Natural killer cell treated with Interleukin-12 subunit alpha and Interleukin-12 subunit beta and Interleukin-15 and Interleukin-18, amount 100 ng/mL, for 72 hours (primary cell): ENCODE measurements at regions not wholly inside any gene's neighbourhood (a gene's known extent, or its start where the extent isn't known, plus 50 kb on each side); places are given as distances from the start of the nearest gene placed in this dataset.
"Not testable (repeated sequence)": the region's sequence is repeated elsewhere in the genome, so short reads cannot be mapped to it uniquely, and the experiment has no call there.

Experiments used
- ATAC-seq, 2 donors: fragments of 150-1000 bp; cut with Tn5 transposase in 1 of 2; sonication (Bioruptor Pico), chemical (Tn5 transposase) in 1 of 2; 2 replicates each; pipeline ENCODE4 v1.10.0; 2021
- DNase-seq: peaks from one replicate; pipeline ENCODE4 v3.0.0; 2022; ENCODE audit warnings: low spot score
- H3K27ac Mint-ChIP-seq, 2 donors: 1 replicate in 1 of 2; 2 replicates in 1 of 2; pipeline ENCODE4 v1.8.0; 2022; ENCODE audit warnings: mixed read lengths in 2 of 2, mild to moderate bottlenecking in 1 of 2, moderate library complexity in 1 of 2
- H3K27me3 Mint-ChIP-seq, 2 donors: 1 replicate in 1 of 2; 2 replicates in 1 of 2; pipeline ENCODE4 v1.8.0; 2022; ENCODE audit warnings: mixed read lengths in 2 of 2
- H3K36me3 Mint-ChIP-seq: one replicate; pipeline ENCODE4 v1.8.0; 2022; ENCODE audit warnings: mixed read lengths
- H3K4me1 Mint-ChIP-seq, 2 donors: 1 replicate in 1 of 2; 2 replicates in 1 of 2; pipeline ENCODE4 v1.8.0; 2022; ENCODE audit warnings: low read depth in 2 of 2, mixed read lengths in 2 of 2, mild to moderate bottlenecking in 1 of 2
- H3K4me3 Mint-ChIP-seq: one replicate; pipeline ENCODE4 v1.8.0; 2022; ENCODE audit warnings: mixed read lengths
- H3K9me3 Mint-ChIP-seq: 2 replicates; pipeline ENCODE4 v1.8.0; 2022; ENCODE audit warnings: mixed read lengths

- DNase-seq (no peak), ATAC-seq (no peak)
- Mint-ChIP-seq H3K36me3 (no peaks in the 10 kb centered on the region), H3K27me3 (peaks cover 22% of the 10 kb centered on the region in 2 donors), H3K27ac (no peak overlapping the region), H3K4me1 (no peaks in the 10 kb centered on the region), H3K4me3 (no peak overlapping the region), H3K9me3 (no peaks in the 10 kb centered on the region)
Observed at GRCh38 chr5:68830377-68830898, 263.4 kb upstream of the SLC30A5 start.

- DNase-seq (no peak), ATAC-seq (no peak)
- no peaks in the 10 kb centered on the region for H3K4me1 Mint-ChIP-seq
- H3K27me3 Mint-ChIP-seq = peaks cover 11 to 19% of the 10 kb centered on the region in 2 donors
- no peaks in the 10 kb centered on the region for H3K9me3 Mint-ChIP-seq
- no peak overlapping the region for H3K4me3 Mint-ChIP-seq
- no peak overlapping the region for H3K27ac Mint-ChIP-seq
- H3K36me3 Mint-ChIP-seq = no peaks in the 10 kb centered on the region
Observed at GRCh38 chr5:68834491-68834981, 259.3 kb upstream of the SLC30A5 start.

GRCh38 chr5:68838157-68838718 lies 255.6 kb upstream of the SLC30A5 start:
- ATAC-seq = no peak
- H3K9me3 Mint-ChIP-seq = no peaks in the 10 kb centered on the region
- no peaks in the 10 kb centered on the region for H3K4me1 Mint-ChIP-seq
- no peak overlapping the region for H3K4me3 Mint-ChIP-seq
- no peak for DNase-seq
- H3K36me3 Mint-ChIP-seq = no peaks in the 10 kb centered on the region
- H3K27ac Mint-ChIP-seq = no peak overlapping the region
- peaks cover 0 to 11% of the 10 kb centered on the region in 2 donors for H3K27me3 Mint-ChIP-seq

GRCh38 chr5:68839019-68839552 lies 254.7 kb upstream of the SLC30A5 start:
- Mint-ChIP-seq H3K27ac (no peak overlapping the region), H3K36me3 (no peaks in the 10 kb centered on the region), H3K4me3 (no peak overlapping the region), H3K27me3 (peaks cover 0 to 6% of the 10 kb centered on the region in 2 donors), H3K9me3 (no peaks in the 10 kb centered on the region), H3K4me1 (no peaks in the 10 kb centered on the region)
- ATAC-seq = no peak
- no peak for DNase-seq

GRCh38 chr5:68843624-68844364 lies 250.0 kb upstream of the SLC30A5 start:
- Mint-ChIP-seq H3K9me3 (no peaks in the 10 kb centered on the region), H3K27me3 (peaks cover 11% of the 10 kb centered on the region in 2 donors), H3K36me3 (no peaks in the 10 kb centered on the region), H3K4me3 (no peak overlapping the region), H3K4me1 (no peaks in the 10 kb centered on the region), H3K27ac (no peak overlapping the region)
- DNase-seq (no peak), ATAC-seq (no peak)

- DNase-seq (no peak), ATAC-seq (no peak)
- H3K4me1 Mint-ChIP-seq = no peaks in the 10 kb centered on the region
- no peak overlapping the region for H3K4me3 Mint-ChIP-seq
- H3K36me3 Mint-ChIP-seq = no peaks in the 10 kb centered on the region
- H3K9me3 Mint-ChIP-seq = no peaks in the 10 kb centered on the region
- no peak overlapping the region for H3K27ac Mint-ChIP-seq
- peaks cover 8 to 11% of the 10 kb centered on the region in 2 donors for H3K27me3 Mint-ChIP-seq
Observed at GRCh38 chr5:68845131-68845530, 248.7 kb upstream of the SLC30A5 start.

- no peak for DNase-seq
- Mint-ChIP-seq H3K27ac (no peak overlapping the region), H3K4me3 (no peak overlapping the region), H3K36me3 (no peaks in the 10 kb centered on the region), H3K4me1 (no peaks in the 10 kb centered on the region), H3K9me3 (no peaks in the 10 kb centered on the region), H3K27me3 (peaks cover 8 to 11% of the 10 kb centered on the region in 2 donors)
- no peak for ATAC-seq
Observed at GRCh38 chr5:68846828-68847227, 247.0 kb upstream of the SLC30A5 start.

- H3K4me1 Mint-ChIP-seq = no peaks in the 10 kb centered on the region
- no peak for ATAC-seq
- H3K27me3 Mint-ChIP-seq = peaks cover 8 to 11% of the 10 kb centered on the region in 2 donors
- no peak for DNase-seq
- H3K36me3 Mint-ChIP-seq = no peaks in the 10 kb centered on the region
- H3K9me3 Mint-ChIP-seq = no peaks in the 10 kb centered on the region
- H3K4me3 Mint-ChIP-seq = no peak overlapping the region
- no peak overlapping the region for H3K27ac Mint-ChIP-seq
Observed at GRCh38 chr5:68848091-68848490, 245.7 kb upstream of the SLC30A5 start.

- H3K27me3 Mint-ChIP-seq = peaks cover 8 to 11% of the 10 kb centered on the region in 2 donors
- no peaks in the 10 kb centered on the region for H3K9me3 Mint-ChIP-seq
- no peak for ATAC-seq
- H3K36me3 Mint-ChIP-seq = no peaks in the 10 kb centered on the region
- no peak for DNase-seq
- no peak overlapping the region for H3K4me3 Mint-ChIP-seq
- H3K4me1 Mint-ChIP-seq = no peaks in the 10 kb centered on the region
- no peak overlapping the region for H3K27ac Mint-ChIP-seq
Observed at GRCh38 chr5:68849103-68849502, 244.7 kb upstream of the SLC30A5 start.

- Mint-ChIP-seq H3K36me3 (no peaks in the 10 kb centered on the region), H3K27ac (no peak overlapping the region), H3K9me3 (peaks cover 3% of the 10 kb centered on the region), H3K4me1 (no peaks in the 10 kb centered on the region), H3K27me3 (peaks cover 8 to 11% of the 10 kb centered on the region in 2 donors), H3K4me3 (no peak overlapping the region)
- no peak for ATAC-seq
- no peak for DNase-seq
Observed at GRCh38 chr5:68849906-68850305, 243.9 kb upstream of the SLC30A5 start.

- Mint-ChIP-seq H3K4me1 (no peaks in the 10 kb centered on the region), H3K4me3 (no peak overlapping the region), H3K36me3 (peaks cover 9% of the 10 kb centered on the region), H3K9me3 (peaks cover 8% of the 10 kb centered on the region), H3K27me3 (peaks cover 15 to 20% of the 10 kb centered on the region in 2 donors), H3K27ac (no peak overlapping the region)
- no peak for ATAC-seq
- DNase-seq = no peak
Observed at GRCh38 chr5:68861099-68861498, 232.7 kb upstream of the SLC30A5 start.

GRCh38 chr5:68862560-68862959 lies 231.3 kb upstream of the SLC30A5 start:
- peaks cover 4% of the 10 kb centered on the region for H3K36me3 Mint-ChIP-seq
- peaks cover 20 to 33% of the 10 kb centered on the region in 2 donors for H3K27me3 Mint-ChIP-seq
- no peak for DNase-seq
- peaks cover 8% of the 10 kb centered on the region for H3K9me3 Mint-ChIP-seq
- no peak for ATAC-seq
- H3K27ac Mint-ChIP-seq = no peak overlapping the region
- H3K4me3 Mint-ChIP-seq = no peak overlapping the region
- no peaks in the 10 kb centered on the region for H3K4me1 Mint-ChIP-seq

GRCh38 chr5:68865192-68865591 lies 228.6 kb upstream of the SLC30A5 start:
- not testable (repeated sequence) for ATAC-seq, H3K4me3 Mint-ChIP-seq, H3K9me3 Mint-ChIP-seq, H3K36me3 Mint-ChIP-seq, DNase-seq, H3K4me1 Mint-ChIP-seq, H3K27ac Mint-ChIP-seq
- peaks cover 25 to 43% of the 10 kb centered on the region in 2 donors for H3K27me3 Mint-ChIP-seq
